ENCODE measurements at regions not wholly inside any gene's neighbourhood (a gene's known extent, or its start where the extent isn't known, plus 50 kb on each side); places are given as distances from the start of the nearest gene placed in this dataset.

- no peaks in the 10 kb centered on the region for H3K27me3 ChIP-seq (ENCODE audit: control insufficient read depth, insufficient read depth, low read length)
- POLR2A ChIA-PET, result no interaction called here
- no TSS peak for BruUV-seq (replicated peaks)
- ATAC-seq, result no peak
- no peaks in the 10 kb centered on the region for H3K9me3 ChIP-seq (ENCODE audit: control insufficient read depth, insufficient read depth, low read depth, low read length)
- CTCF ChIA-PET, result no interaction called here
- H3K4me3 ChIP-seq (ENCODE audit: low read depth in 2 of 2, low read length in 2 of 2), result no peak overlapping the region
- TF ChIP-seq POLR2AphosphoS5 (IDR thresholded peaks at IDR 0.05; ENCODE audit: low read depth, low read length), result no peak
- TF ChIP-seq TCF7L2 (IDR thresholded peaks at IDR 0.05; ENCODE audit: low read depth, low read length), result no peak
- no peak for TF ChIP-seq CTCF (IDR thresholded peaks at IDR 0.05)
- no peak for TF ChIP-seq REST (IDR thresholded peaks at IDR 0.05; ENCODE audit: insufficient read depth in 1 of 2, low read depth in 2 of 2, low read length in 1 of 2)
- TF ChIP-seq SIN3A (IDR thresholded peaks at IDR 0.05; ENCODE audit: borderline replicate concordance, insufficient read depth, low read depth, low read length), result no peak
- H3K27ac ChIP-seq (ENCODE audit: low read length), result 0 out of 2 replicates have a peak overlapping the region, but pooled peaks have one; percentile 4
- H3K4me1 ChIP-seq (ENCODE audit: control insufficient read depth, insufficient read depth, low read length), result peaks cover 4% of the 10 kb centered on the region; the same call in 1 of the 2 replicates
- intact Hi-C loops (cut with micrococcal nuclease; ENCODE audit: unreplicated experiment), result no loop called here
- in situ Hi-C loops (cut with HindIII; ENCODE audit: low pct_unique_long_range_greater_than_20kb, low sequenced_read_pairs), result no loop called here
- H3K36me3 ChIP-seq (ENCODE audit: control insufficient read depth, insufficient read depth, low read length), result no peaks in the 10 kb centered on the region
- no peak for DNase-seq (ENCODE audit: low read depth, low spot score)
Observed at GRCh38 chr10:21184984-21185383, 287.9 kb upstream of the NEBL start.

DNA sequence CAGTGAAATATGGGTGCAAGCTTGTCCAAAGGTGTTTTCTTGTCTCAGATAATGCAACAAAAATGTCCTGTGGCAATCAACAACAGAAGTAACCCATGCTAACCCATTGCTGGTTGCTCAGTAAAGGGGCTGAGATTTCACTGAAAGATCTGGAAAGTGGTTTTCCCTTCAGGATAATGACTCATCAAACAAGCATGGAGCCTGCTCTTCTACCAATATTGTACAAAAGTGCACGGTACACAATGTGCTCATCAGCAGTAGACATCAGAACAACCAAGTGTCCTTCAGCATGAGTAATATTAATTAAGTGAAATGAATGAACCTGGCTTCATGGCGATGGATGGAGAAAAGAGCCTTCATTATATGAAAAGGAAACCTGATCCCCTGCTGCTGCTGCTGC is 287.1 kb upstream of the NEBL start:
- Histone ChIP-seq H3K36me3 (ENCODE audit: control insufficient read depth, insufficient read depth, low read length) (no peaks in the 10 kb centered on the region), H3K4me3 (ENCODE audit: low read depth in 2 of 2, low read length in 2 of 2) (no peak overlapping the region), H3K27ac (ENCODE audit: low read length) (no peak overlapping the region), H3K27me3 (ENCODE audit: control insufficient read depth, insufficient read depth, low read length) (no peaks in the 10 kb centered on the region), H3K4me1 (ENCODE audit: control insufficient read depth, insufficient read depth, low read length) (peaks cover 4% of the 10 kb centered on the region; the same call in 1 of the 2 replicates), H3K9me3 (ENCODE audit: control insufficient read depth, insufficient read depth, low read depth, low read length) (no peaks in the 10 kb centered on the region)
- ChIA-PET POLR2A (no interaction called here), CTCF (no interaction called here)
- no TSS peak for BruUV-seq (replicated peaks)
- TF ChIP-seq REST (IDR thresholded peaks at IDR 0.05; ENCODE audit: insufficient read depth in 1 of 2, low read depth in 2 of 2, low read length in 1 of 2) (no peak), POLR2AphosphoS5 (IDR thresholded peaks at IDR 0.05; ENCODE audit: low read depth, low read length) (no peak), CTCF (IDR thresholded peaks at IDR 0.05) (no peak), TCF7L2 (IDR thresholded peaks at IDR 0.05; ENCODE audit: low read depth, low read length) (no peak), SIN3A (IDR thresholded peaks at IDR 0.05; ENCODE audit: borderline replicate concordance, insufficient read depth, low read depth, low read length) (no peak)
- ATAC-seq, result no peak
- DNase-seq (ENCODE audit: low read depth, low spot score), result no peak
- intact Hi-C loops (cut with micrococcal nuclease; ENCODE audit: unreplicated experiment) (no loop called here), in situ Hi-C loops (cut with HindIII; ENCODE audit: low pct_unique_long_range_greater_than_20kb, low sequenced_read_pairs) (no loop called here)
